ENCODE measurements at regions not wholly inside any gene's neighbourhood (a gene's known extent, or its start where the extent isn't known, plus 50 kb on each side); places are given as distances from the start of the nearest gene placed in this dataset.

GRCh38 chr7:4428526-4428925, 253.6 kb upstream of the FOXK1 start:
- intact Hi-C loops (cut with DNase I; ENCODE audit: low total_unique reads) = no loop called here
- Histone ChIP-seq H3K36me3 (no peaks in the 10 kb centered on the region), H3K27ac (no peak overlapping the region), H3K27me3 (no peaks in the 10 kb centered on the region), H3K9me3 (peaks cover 0 to 17% (median 9%) of the 10 kb centered on the region in 4 donors), H3K4me3 (no peak overlapping the region), H3K4me1 (no peaks in the 10 kb centered on the region)
- DNase-seq = no peak
- TF ChIP-seq POLR2AphosphoS5 (IDR thresholded peaks at IDR 0.05) (no peak), EP300 (IDR thresholded peaks at IDR 0.05) (no peak), CTCF (IDR thresholded peaks at IDR 0.05) (no peak), POLR2A (IDR thresholded peaks at IDR 0.05) (no peak)
- 66 to 79% (median 78%) methylated on average over 7 of the region's 7 CpGs for WGBS, 5 donors

GRCh38 chr7:4430227-4430626, 251.9 kb upstream of the FOXK1 start:
- intact Hi-C loops (cut with DNase I; ENCODE audit: low total_unique reads) = no loop called here
- Histone ChIP-seq H3K4me1 (no peaks in the 10 kb centered on the region), H3K36me3 (no peaks in the 10 kb centered on the region), H3K27ac (no peak overlapping the region), H3K9me3 (peaks cover 0 to 16% (median 9%) of the 10 kb centered on the region in 4 donors), H3K4me3 (no peak overlapping the region), H3K27me3 (no peaks in the 10 kb centered on the region)
- WGBS, 5 donors = 34 to 58% (median 47%) methylated on average over 1 of the region's 1 CpG
- DNase-seq = no peak
- no peak for TF ChIP-seq POLR2AphosphoS5 (IDR thresholded peaks at IDR 0.05)
- TF ChIP-seq CTCF (IDR thresholded peaks at IDR 0.05) = no peak
- TF ChIP-seq EP300 (IDR thresholded peaks at IDR 0.05) = no peak
- TF ChIP-seq POLR2A (IDR thresholded peaks at IDR 0.05) = no peak

- no peak for TF ChIP-seq POLR2AphosphoS5 (IDR thresholded peaks at IDR 0.05)
- no peak for TF ChIP-seq CTCF (IDR thresholded peaks at IDR 0.05)
- no peak for TF ChIP-seq EP300 (IDR thresholded peaks at IDR 0.05)
- Histone ChIP-seq H3K27me3 (peaks cover 0 to 7% (median 0%) of the 10 kb centered on the region in 3 donors), H3K4me3 (no peak overlapping the region), H3K9me3 (peaks cover 0 to 16% (median 9%) of the 10 kb centered on the region in 4 donors), H3K27ac (no peak overlapping the region), H3K36me3 (no peaks in the 10 kb centered on the region), H3K4me1 (peaks cover 0 to 15% (median 7%) of the 10 kb centered on the region in 4 donors)
- DNase-seq = peak in 1 of 2 donors; percentile 27
- intact Hi-C loops (cut with DNase I; ENCODE audit: low total_unique reads) = no loop called here
- WGBS, 5 donors = 62 to 76% (median 69%) methylated on average over 13 of the region's 13 CpGs
Measured at GRCh38 chr7:4434306-4434705, 247.8 kb upstream of the FOXK1 start.

DNA sequence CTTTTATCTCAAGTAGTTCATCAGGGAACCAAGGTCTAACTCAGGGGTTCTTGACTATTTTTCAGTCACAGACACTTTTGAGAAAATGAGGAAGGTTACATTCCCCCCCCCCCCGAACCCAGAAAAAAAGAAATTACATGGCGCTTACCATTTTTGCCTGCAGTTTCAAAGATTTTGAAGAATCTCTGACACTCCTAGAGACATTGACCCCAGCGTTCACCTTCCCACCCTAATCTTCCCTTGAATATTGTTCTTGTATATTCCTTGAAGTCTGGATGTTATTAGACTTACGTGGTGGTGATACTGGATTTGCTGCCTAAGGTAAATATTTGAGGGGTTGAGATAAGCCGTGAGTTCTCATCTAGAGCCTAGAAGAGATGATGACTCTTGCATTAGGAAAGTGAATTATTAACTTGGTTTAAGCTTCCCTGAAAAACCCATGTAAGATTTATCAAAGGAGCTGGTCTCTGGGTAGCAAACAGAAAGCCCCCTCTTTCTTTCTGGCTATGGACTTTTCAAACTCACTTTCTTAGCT, 245.7 kb upstream of the FOXK1 start:
- intact Hi-C loops (cut with DNase I; ENCODE audit: low total_unique reads) = no loop called here
- Histone ChIP-seq H3K36me3 (no peaks in the 10 kb centered on the region), H3K27me3 (peaks cover 0 to 7% (median 0%) of the 10 kb centered on the region in 3 donors), H3K4me3 (no peak overlapping the region), H3K9me3 (no peaks in the 10 kb centered on the region), H3K4me1 (peaks cover 0 to 15% (median 7%) of the 10 kb centered on the region in 4 donors), H3K27ac (no peak overlapping the region)
- no peak for TF ChIP-seq CTCF (IDR thresholded peaks at IDR 0.05)
- TF ChIP-seq POLR2A (IDR thresholded peaks at IDR 0.05) = no peak
- TF ChIP-seq POLR2AphosphoS5 (IDR thresholded peaks at IDR 0.05) = peak in 2 of 3 donors; percentile 9 to 76
- TF ChIP-seq EP300 (IDR thresholded peaks at IDR 0.05) = no peak
- WGBS, 5 donors = 16 to 43% (median 30%) methylated on average over 5 of the region's 5 CpGs
- peak in 1 of 2 donors; percentile 61 for DNase-seq
